GM12874 (cell line): ENCODE measurements at regions not wholly inside any gene's neighbourhood (a gene's known extent, or its start where the extent isn't known, plus 50 kb on each side); places are given as distances from the start of the nearest gene placed in this dataset.

Experiments used
- TF ChIP-seq, protein P1 (sequence below): IDR thresholded peaks from 2 replicates; pipeline ENCODE4 v1.5.1; 2011; ENCODE audit warnings: low read depth, mild to moderate bottlenecking, control low read depth, low read length, moderate library complexity; ENCODE audit not compliant: insufficient read depth

DNA sequence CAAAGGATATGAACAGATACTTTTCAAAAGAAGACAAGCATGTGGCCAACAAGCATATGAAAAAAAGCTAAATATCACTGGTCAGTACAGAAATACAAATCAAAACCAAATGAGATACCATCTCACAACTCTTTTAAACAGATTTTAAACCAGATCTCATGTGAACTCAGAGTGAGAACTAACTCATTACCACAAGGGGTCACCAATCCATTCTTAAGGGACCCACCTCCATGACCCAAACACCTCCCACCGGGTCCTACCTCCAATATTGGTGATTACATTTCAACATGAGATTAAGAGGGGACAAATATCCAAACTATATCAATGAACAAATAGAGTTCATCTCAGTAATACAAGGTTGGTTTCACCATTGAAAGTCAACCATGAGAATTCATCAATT lies 319.8 kb upstream of the GULP1 start:
- TF ChIP-seq, protein P1, sequence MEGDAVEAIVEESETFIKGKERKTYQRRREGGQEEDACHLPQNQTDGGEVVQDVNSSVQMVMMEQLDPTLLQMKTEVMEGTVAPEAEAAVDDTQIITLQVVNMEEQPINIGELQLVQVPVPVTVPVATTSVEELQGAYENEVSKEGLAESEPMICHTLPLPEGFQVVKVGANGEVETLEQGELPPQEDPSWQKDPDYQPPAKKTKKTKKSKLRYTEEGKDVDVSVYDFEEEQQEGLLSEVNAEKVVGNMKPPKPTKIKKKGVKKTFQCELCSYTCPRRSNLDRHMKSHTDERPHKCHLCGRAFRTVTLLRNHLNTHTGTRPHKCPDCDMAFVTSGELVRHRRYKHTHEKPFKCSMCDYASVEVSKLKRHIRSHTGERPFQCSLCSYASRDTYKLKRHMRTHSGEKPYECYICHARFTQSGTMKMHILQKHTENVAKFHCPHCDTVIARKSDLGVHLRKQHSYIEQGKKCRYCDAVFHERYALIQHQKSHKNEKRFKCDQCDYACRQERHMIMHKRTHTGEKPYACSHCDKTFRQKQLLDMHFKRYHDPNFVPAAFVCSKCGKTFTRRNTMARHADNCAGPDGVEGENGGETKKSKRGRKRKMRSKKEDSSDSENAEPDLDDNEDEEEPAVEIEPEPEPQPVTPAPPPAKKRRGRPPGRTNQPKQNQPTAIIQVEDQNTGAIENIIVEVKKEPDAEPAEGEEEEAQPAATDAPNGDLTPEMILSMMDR = no peak

DNA sequence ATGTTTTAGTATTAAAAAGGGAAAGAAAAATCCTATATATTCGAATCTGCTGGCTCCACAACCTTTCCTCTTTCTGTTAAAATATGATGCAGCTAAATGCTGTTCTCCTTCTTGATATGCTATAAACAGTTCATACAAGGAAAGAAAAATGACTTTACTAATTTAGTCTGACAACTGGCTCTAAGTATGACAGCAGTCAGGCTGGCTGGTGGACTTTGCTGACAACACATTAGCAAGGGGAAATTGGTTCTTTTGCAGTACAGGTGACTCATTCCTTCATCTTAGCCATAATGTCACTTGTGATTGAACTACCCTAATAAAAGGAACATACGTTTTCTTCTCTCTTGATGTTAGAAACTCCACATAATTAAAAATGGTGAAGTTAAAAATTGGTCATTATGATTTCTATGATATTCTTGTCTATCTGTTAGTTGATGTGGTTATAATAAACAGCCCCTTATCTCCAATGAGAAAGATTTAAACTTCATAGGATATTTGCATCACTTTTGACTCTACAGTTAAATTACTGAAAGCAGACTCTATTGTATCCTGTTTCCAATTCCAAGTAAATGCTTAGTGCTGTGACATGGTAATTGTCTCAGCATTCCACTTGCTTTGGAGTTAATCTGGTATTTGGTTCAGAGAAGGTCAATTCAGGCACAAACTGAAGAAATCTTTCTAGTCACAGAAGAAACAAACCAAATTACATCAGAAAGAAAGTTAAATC lies 315.3 kb upstream of the GULP1 start:
- TF ChIP-seq, protein P1 = no peak

DNA sequence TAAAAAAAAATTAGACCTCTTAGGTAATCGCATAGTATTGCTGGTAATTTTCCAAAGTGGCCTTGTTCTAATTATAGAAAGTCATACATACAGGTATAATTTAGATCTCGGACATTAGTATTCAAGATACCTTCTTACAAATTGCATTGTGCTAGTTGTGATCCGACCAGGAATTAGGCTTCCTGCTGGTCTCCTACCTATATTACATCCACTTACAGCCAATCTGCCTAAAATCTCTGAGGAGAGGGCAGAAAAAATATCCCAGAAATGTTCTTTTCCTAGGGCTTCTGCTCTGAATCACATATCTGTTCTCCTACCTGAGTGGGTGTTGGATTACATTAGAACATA lies 314.7 kb upstream of the GULP1 start:
- TF ChIP-seq, protein P1 = no peak

- TF ChIP-seq, protein P1 = no peak
Measured at GRCh38 chr2:187978356-187978755, 313.3 kb upstream of the GULP1 start.

- TF ChIP-seq, protein P1 = no peak
Measured at GRCh38 chr2:187982668-187983067, 309.0 kb upstream of the GULP1 start.

DNA sequence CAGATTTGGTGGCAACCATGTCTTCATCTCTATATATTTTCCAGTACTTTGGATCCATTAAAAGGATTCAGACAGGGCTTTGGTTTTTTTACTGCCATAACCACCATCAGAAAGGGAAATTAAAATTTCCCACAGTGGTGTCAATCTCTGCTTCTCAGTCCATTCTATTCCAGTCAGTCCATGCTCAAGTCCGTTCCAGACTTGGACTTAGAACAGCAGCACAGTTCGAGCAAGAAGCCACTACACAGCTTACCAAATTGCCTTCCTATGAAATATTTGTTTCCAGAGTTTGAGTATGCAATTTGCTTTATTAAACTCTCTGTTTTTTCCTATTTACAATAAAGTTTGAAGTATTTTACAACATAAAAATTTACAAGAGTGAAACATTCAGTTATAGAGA lies 306.5 kb upstream of the GULP1 start:
- TF ChIP-seq, protein P1 = no peak

DNA sequence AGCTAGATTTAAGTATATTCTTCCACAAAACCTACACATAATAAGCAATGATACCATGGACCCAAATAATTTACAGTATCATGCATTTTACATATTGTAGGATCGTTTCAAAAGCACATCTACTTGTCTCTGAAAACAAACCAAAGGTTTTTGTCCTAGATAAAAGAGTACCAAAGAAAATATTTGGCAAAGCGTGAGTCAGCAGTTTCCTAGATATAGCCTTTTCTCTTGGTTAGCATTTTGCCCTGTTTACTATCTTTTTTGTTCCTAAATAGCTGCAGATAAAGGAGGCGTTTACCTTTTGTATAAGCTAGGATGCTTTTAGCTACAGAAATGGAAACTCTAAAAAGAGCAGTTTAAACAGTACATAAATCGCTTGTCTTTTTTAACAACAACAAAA lies 305.8 kb upstream of the GULP1 start:
- TF ChIP-seq, protein P1 = no peak
